Keratinocyte (primary cell): ENCODE measurements at regions not wholly inside any gene's neighbourhood (a gene's known extent, or its start where the extent isn't known, plus 50 kb on each side); places are given as distances from the start of the nearest gene placed in this dataset.

ENCODE experiments used
- DNase-seq: peaks from one replicate; pipeline ENCODE4 v3.0.0-alpha.2; 2011; ENCODE audit warnings: low read depth, missing footprints, low spot score
- FAIRE-seq: peaks from 2 replicates; lab custom pipeline; 2011; peaks lifted over from hg19 to GRCh38; lab: Jason Lieb, UNC
- H2AFZ ChIP-seq: 2 replicates; pipeline ENCODE4 v1.6.0; 2012; ENCODE audit warnings: low read length, control low read depth, inconsistent platforms; ENCODE audit not compliant: control insufficient read depth
- H3K27ac ChIP-seq: 2 replicates; pipeline ENCODE4 v1.5.1; 2011; ENCODE audit warnings: low read length; ENCODE audit not compliant: control insufficient read depth, insufficient read depth
- H3K27me3 ChIP-seq: 3 replicates; pipeline ENCODE4 v1.6.0; 2011; ENCODE audit warnings: low read length; ENCODE audit not compliant: control insufficient read depth, insufficient read depth; ENCODE audit errors: extremely low read depth
- H3K36me3 ChIP-seq, 2 experiments: 2 replicates in 1 of 2; 3 replicates in 1 of 2; pipeline ENCODE4 v1.5.1; 2011; ENCODE audit warnings: low read length in 2 of 2, mild to moderate bottlenecking in 1 of 2; ENCODE audit not compliant: control insufficient read depth in 2 of 2, insufficient read depth in 2 of 2; ENCODE audit errors: extremely low read depth in 1 of 2
- H3K4me1 ChIP-seq: 3 replicates; pipeline ENCODE4 v1.5.1; 2011; ENCODE audit warnings: low read length; ENCODE audit not compliant: control insufficient read depth, insufficient read depth; ENCODE audit errors: extremely low read depth
- H3K4me2 ChIP-seq: 3 replicates; pipeline ENCODE4 v1.6.0; 2011; ENCODE audit warnings: low read depth, low read length; ENCODE audit not compliant: control insufficient read depth, insufficient read depth; ENCODE audit errors: extremely low read depth
- H3K4me3 ChIP-seq, 3 experiments: fragments of 200-600 bp in 1 of 3; sonication (generic) in 1 of 3; 2 replicates in 2 of 3; 3 replicates in 1 of 3; pipeline ENCODE4 v1.5.1; 2011 to 2016; ENCODE audit warnings: low read length in 3 of 3, mild to moderate bottlenecking in 3 of 3, control low read depth in 2 of 3, inconsistent platforms in 1 of 3, low read depth in 1 of 3, mixed read lengths in 1 of 3, mixed run types in 1 of 3, moderate library complexity in 1 of 3; ENCODE audit not compliant: control insufficient read depth in 2 of 3, insufficient read depth in 2 of 3; ENCODE audit errors: extremely low read depth in 1 of 3
- H3K79me2 ChIP-seq: 2 replicates; pipeline ENCODE4 v1.6.0; 2012; ENCODE audit warnings: low read length; ENCODE audit not compliant: control insufficient read depth, insufficient read depth
- H3K9ac ChIP-seq: 3 replicates; pipeline ENCODE4 v1.6.0; 2011; ENCODE audit warnings: low read length; ENCODE audit not compliant: control insufficient read depth, insufficient read depth; ENCODE audit errors: extremely low read depth
- H3K9me1 ChIP-seq: 3 replicates; pipeline ENCODE4 v1.6.0; 2011; ENCODE audit warnings: low read length; ENCODE audit not compliant: control insufficient read depth, insufficient read depth; ENCODE audit errors: extremely low read depth
- H3K9me3 ChIP-seq: 2 replicates; pipeline ENCODE4 v1.5.1; 2012; ENCODE audit warnings: low read depth, low read length; ENCODE audit not compliant: control insufficient read depth
- H4K20me1 ChIP-seq: 3 replicates; pipeline ENCODE4 v1.6.0; 2011; ENCODE audit warnings: low read length; ENCODE audit not compliant: control insufficient read depth, insufficient read depth; ENCODE audit errors: extremely low read depth
- EZH2 ChIP-seq: IDR thresholded peaks from one replicate; pipeline ENCODE4 v1.6.1; 2012; ENCODE audit warnings: inconsistent platforms, mild to moderate bottlenecking, low read length, moderate library complexity
- dilution Hi-C: fragments of 300-500 bp; cut with MboI; formaldehyde crosslinking; loops from one replicate; pipeline ENCODE4 v1.7.0; 2020; ENCODE audit warnings: low sequenced_read_pairs; ENCODE audit not compliant: extremely low pct_ligation_motif_present
- TF ChIP-seq, protein P1 (sequence below), 3 experiments: IDR thresholded peaks in 1 of 3; conservative IDR thresholded peaks in 1 of 3; optimal IDR thresholded peaks in 1 of 3; 2 replicates in 2 of 3; 3 replicates in 1 of 3; pipeline versions ENCODE3 to v1.5.1; 2011; ENCODE audit warnings: low read length in 3 of 3, mild to moderate bottlenecking in 3 of 3, moderate library complexity in 2 of 3, control low read depth in 1 of 3, inconsistent platforms in 1 of 3; ENCODE audit not compliant: insufficient read depth in 2 of 3; ENCODE audit errors: extremely low read depth in 1 of 3

DNA sequence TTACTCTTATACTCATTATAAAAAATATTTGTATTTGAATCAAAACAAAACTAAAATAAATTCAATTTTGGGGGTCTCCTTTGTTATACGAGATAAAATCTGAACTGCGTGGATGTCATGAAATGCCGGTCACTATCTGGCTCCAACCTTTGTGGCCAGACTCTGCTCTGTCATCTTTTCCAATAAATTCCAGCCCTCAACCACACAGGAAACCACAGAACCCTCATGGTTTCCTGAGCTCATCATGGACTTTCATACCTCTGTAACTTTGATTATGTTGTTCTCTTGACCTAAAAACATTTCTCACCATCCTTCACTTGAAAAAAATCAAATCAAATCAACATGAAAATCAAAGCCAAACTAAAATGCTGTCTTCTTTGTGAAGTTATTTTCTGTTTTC, 724.7 kb downstream of the METTL4 start:
- H3K9ac ChIP-seq = no peak overlapping the region
- no peaks in the 10 kb centered on the region for H3K27me3 ChIP-seq
- no peaks in the 10 kb centered on the region for H4K20me1 ChIP-seq
- TF ChIP-seq, protein P1, sequence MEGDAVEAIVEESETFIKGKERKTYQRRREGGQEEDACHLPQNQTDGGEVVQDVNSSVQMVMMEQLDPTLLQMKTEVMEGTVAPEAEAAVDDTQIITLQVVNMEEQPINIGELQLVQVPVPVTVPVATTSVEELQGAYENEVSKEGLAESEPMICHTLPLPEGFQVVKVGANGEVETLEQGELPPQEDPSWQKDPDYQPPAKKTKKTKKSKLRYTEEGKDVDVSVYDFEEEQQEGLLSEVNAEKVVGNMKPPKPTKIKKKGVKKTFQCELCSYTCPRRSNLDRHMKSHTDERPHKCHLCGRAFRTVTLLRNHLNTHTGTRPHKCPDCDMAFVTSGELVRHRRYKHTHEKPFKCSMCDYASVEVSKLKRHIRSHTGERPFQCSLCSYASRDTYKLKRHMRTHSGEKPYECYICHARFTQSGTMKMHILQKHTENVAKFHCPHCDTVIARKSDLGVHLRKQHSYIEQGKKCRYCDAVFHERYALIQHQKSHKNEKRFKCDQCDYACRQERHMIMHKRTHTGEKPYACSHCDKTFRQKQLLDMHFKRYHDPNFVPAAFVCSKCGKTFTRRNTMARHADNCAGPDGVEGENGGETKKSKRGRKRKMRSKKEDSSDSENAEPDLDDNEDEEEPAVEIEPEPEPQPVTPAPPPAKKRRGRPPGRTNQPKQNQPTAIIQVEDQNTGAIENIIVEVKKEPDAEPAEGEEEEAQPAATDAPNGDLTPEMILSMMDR (optimal IDR thresholded peaks at IDR 0.05 in 1 of 3, IDR thresholded peaks at IDR 0.05 in 1 of 3, conservative IDR thresholded peaks at IDR 0.05 in 1 of 3; ENCODE audit: extremely low read depth in 1 of 3, insufficient read depth in 2 of 3, low read length in 3 of 3) = no peak
- no peak for TF ChIP-seq EZH2
- DNase-seq (no peak), FAIRE-seq (no peak)
- peaks cover 3% of the 10 kb centered on the region for H3K9me3 ChIP-seq
- no peak overlapping the region for H3K4me3 ChIP-seq
- no peak overlapping the region for H2AFZ ChIP-seq
- no peaks in the 10 kb centered on the region for H3K4me1 ChIP-seq
- no peaks in the 10 kb centered on the region for H3K9me1 ChIP-seq
- H3K4me2 ChIP-seq = no peak overlapping the region
- no peaks in the 10 kb centered on the region for H3K79me2 ChIP-seq
- no peak overlapping the region for H3K27ac ChIP-seq
- no peaks in the 10 kb centered on the region for H3K36me3 ChIP-seq
- dilution Hi-C loops = no loop called here

DNA sequence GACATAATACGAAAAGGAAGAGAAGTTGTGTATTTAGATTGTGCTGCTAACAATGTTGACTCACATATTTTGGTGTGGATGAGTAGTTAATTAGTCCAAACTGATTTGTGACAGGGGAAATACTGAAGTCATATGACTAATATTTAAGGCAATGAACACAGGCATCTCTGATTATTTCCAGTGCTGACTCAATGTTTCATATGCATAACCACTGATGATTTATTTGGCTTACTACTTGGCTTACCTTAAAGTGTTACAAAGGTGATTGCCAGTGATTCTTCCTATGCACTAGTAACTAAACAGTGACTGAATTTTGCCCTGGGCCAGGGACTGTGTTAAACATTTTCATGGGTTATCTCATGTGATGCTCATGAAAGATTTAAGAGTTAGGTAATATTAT, 722.6 kb downstream of the METTL4 start:
- no peak overlapping the region for H2AFZ ChIP-seq
- H3K9me1 ChIP-seq = no peaks in the 10 kb centered on the region
- no peaks in the 10 kb centered on the region for H3K79me2 ChIP-seq
- no peak overlapping the region for H3K4me2 ChIP-seq
- H3K4me1 ChIP-seq = no peaks in the 10 kb centered on the region
- dilution Hi-C loops = no loop called here
- H3K4me3 ChIP-seq = no peak overlapping the region
- FAIRE-seq (no peak), DNase-seq (no peak)
- no peak overlapping the region for H3K27ac ChIP-seq
- H3K9me3 ChIP-seq = peaks cover 3% of the 10 kb centered on the region
- no peaks in the 10 kb centered on the region for H4K20me1 ChIP-seq
- H3K36me3 ChIP-seq = no peaks in the 10 kb centered on the region
- H3K27me3 ChIP-seq = no peaks in the 10 kb centered on the region
- no peak for TF ChIP-seq EZH2
- TF ChIP-seq, protein P1 (optimal IDR thresholded peaks at IDR 0.05 in 1 of 3, IDR thresholded peaks at IDR 0.05 in 1 of 3, conservative IDR thresholded peaks at IDR 0.05 in 1 of 3; ENCODE audit: extremely low read depth in 1 of 3, insufficient read depth in 2 of 3, low read length in 3 of 3) = no peak
- no peak overlapping the region for H3K9ac ChIP-seq
